Liver (tissue), 8 donors: ENCODE measurements at regions not wholly inside any gene's neighbourhood (a gene's known extent, or its start where the extent isn't known, plus 50 kb on each side); places are given as distances from the start of the nearest gene placed in this dataset.

Source experiments
- DNase-seq: peaks from one replicate; pipeline ENCODE4 v3.0.0-alpha.2; 2017; ENCODE audit warnings: low spot score
- H3K27ac ChIP-seq, 2 donors: one replicate each; pipeline ENCODE4 v1.7.0; 2013; ENCODE audit warnings: inconsistent platforms in 2 of 2, low read length in 2 of 2, control low read depth in 1 of 2, low read depth in 1 of 2, mild to moderate bottlenecking in 1 of 2
- H3K27me3 ChIP-seq, 4 donors: one replicate each; pipeline versions ENCODE4 v1.6.1 to v1.7.0; 2013; ENCODE audit warnings: low read length in 3 of 4, inconsistent platforms in 1 of 4, mild to moderate bottlenecking in 1 of 4, moderate library complexity in 1 of 4; ENCODE audit not compliant: control insufficient read depth in 4 of 4, insufficient read depth in 4 of 4
- H3K36me3 ChIP-seq, 4 donors: one replicate each; pipeline versions ENCODE4 v1.6.1 to v1.7.0; 2013; ENCODE audit warnings: low read length in 3 of 4, mild to moderate bottlenecking in 3 of 4, low read depth in 1 of 4, moderate library complexity in 1 of 4; ENCODE audit not compliant: control insufficient read depth in 4 of 4, insufficient read depth in 3 of 4
- H3K4me1 ChIP-seq, 4 donors: one replicate each; pipeline versions ENCODE4 v1.6.1 to v1.7.0; 2013; ENCODE audit warnings: low read length in 3 of 4, mild to moderate bottlenecking in 3 of 4, moderate library complexity in 1 of 4; ENCODE audit not compliant: control insufficient read depth in 4 of 4, insufficient read depth in 4 of 4
- H3K4me3 ChIP-seq, 3 donors: one replicate each; pipeline versions ENCODE4 v1.6.1 to v1.7.0; 2013; ENCODE audit warnings: low read length in 3 of 3, control low read depth in 1 of 3, low read depth in 1 of 3, mild to moderate bottlenecking in 1 of 3
- H3K9ac ChIP-seq, 2 donors: one replicate each; pipeline ENCODE4 v1.7.0; 2013; ENCODE audit warnings: low read length in 2 of 2, mild to moderate bottlenecking in 2 of 2, moderate library complexity in 2 of 2, control low read depth in 1 of 2, low read depth in 1 of 2
- H3K9me3 ChIP-seq, 4 donors: one replicate each; pipeline versions ENCODE4 v1.6.1 to v1.7.0; 2013; ENCODE audit warnings: low read length in 3 of 4; ENCODE audit not compliant: control insufficient read depth in 4 of 4
- ATF3 ChIP-seq: IDR thresholded peaks from 2 replicates; pipeline ENCODE4 v1.6.1; 2016; ENCODE audit warnings: antibody characterized with exemption
- CTCF ChIP-seq: fragments of 150-350 bp; IDR thresholded peaks from 2 replicates; pipeline ENCODE4 v1.5.1; 2017; ENCODE audit warnings: improper control_type of control experiment, low read depth, low read length; ENCODE audit not compliant: missing input control
- FOXA1 ChIP-seq: IDR thresholded peaks from 2 replicates; pipeline ENCODE4 v1.6.1; 2016; ENCODE audit warnings: antibody characterized with exemption
- FOXA2 ChIP-seq: IDR thresholded peaks from 2 replicates; pipeline ENCODE4 v1.6.1; 2016; ENCODE audit warnings: antibody characterized with exemption
- HNF4A ChIP-seq, 2 donors: conservative IDR thresholded peaks; 2 replicates each; pipeline ENCODE4 v1.6.1; 2016; ENCODE audit warnings: antibody characterized with exemption in 2 of 2, mild to moderate bottlenecking in 2 of 2
- HNF4G ChIP-seq: IDR thresholded peaks from 2 replicates; pipeline ENCODE4 v1.6.1; 2016; ENCODE audit warnings: antibody characterized with exemption
- JUND ChIP-seq, 2 donors: IDR thresholded peaks; 2 replicates each; pipeline ENCODE4 v1.6.1; 2016; ENCODE audit warnings: antibody characterized with exemption in 2 of 2
- MAX ChIP-seq: IDR thresholded peaks from 2 replicates; pipeline ENCODE4 v1.6.1; 2016; ENCODE audit warnings: antibody characterized with exemption
- NR2F2 ChIP-seq: IDR thresholded peaks from 2 replicates; pipeline ENCODE4 v1.6.1; 2016; ENCODE audit warnings: antibody characterized with exemption
- RAD21 ChIP-seq, 2 donors: IDR thresholded peaks; 2 replicates each; pipeline ENCODE4 v1.6.1; 2016; ENCODE audit warnings: antibody characterized with exemption in 2 of 2, mild to moderate bottlenecking in 2 of 2
- REST ChIP-seq: IDR thresholded peaks from 2 replicates; pipeline ENCODE4 v1.6.1; 2016; ENCODE audit warnings: antibody characterized with exemption, mild to moderate bottlenecking
- TAF1 ChIP-seq: conservative IDR thresholded peaks from 2 replicates; pipeline ENCODE4 v1.6.1; 2016; ENCODE audit warnings: antibody characterized with exemption, mild to moderate bottlenecking
- YY1 ChIP-seq: IDR thresholded peaks from 2 replicates; pipeline ENCODE4 v1.6.1; 2016; ENCODE audit warnings: antibody characterized with exemption, mild to moderate bottlenecking
- ZBTB33 ChIP-seq: IDR thresholded peaks from 2 replicates; pipeline ENCODE4 v1.6.1; 2016; ENCODE audit warnings: antibody characterized with exemption
- WGBS: extraction: QIAGEN DNeasy Blood & Tissue Kit; methylation state at CpG from one replicate; pipeline ENCODE4 v1.1.7; 2013; 5-methylcytosine and 5-hydroxymethylcytosine counted together
- donor health status: healthy.
- donor health status: healthy.
- donor health status: healthy.
- donor health status: healthy.
- donor health status: healthy.

GRCh38 chr1:221344693-221345092, 397.2 kb downstream of the DUSP10 start:
- H3K4me1 ChIP-seq = no peaks in the 10 kb centered on the region
- no peaks in the 10 kb centered on the region for H3K27me3 ChIP-seq
- DNase-seq = no peak
- H3K9ac ChIP-seq = no peak overlapping the region
- no peak for TF ChIP-seq YY1
- no peak for TF ChIP-seq HNF4G
- TF ChIP-seq HNF4A (conservative IDR thresholded peaks at IDR 0.05) = no peak
- no peak for TF ChIP-seq FOXA2
- no peak overlapping the region for H3K4me3 ChIP-seq
- no peak overlapping the region for H3K27ac ChIP-seq
- 78% methylated on average over 1 of the region's 1 CpG for WGBS
- H3K36me3 ChIP-seq = no peaks in the 10 kb centered on the region
- no peaks in the 10 kb centered on the region for H3K9me3 ChIP-seq

GRCh38 chr1:221347706-221348105, 394.2 kb downstream of the DUSP10 start:
- no peak overlapping the region for H3K9ac ChIP-seq
- no peaks in the 10 kb centered on the region for H3K36me3 ChIP-seq
- DNase-seq = no peak
- 46% methylated on average over 2 of the region's 2 CpGs for WGBS
- H3K27me3 ChIP-seq = no peaks in the 10 kb centered on the region
- TF ChIP-seq NR2F2 = no peak
- no peak for TF ChIP-seq ZBTB33
- TF ChIP-seq RAD21 (IDR thresholded peaks at IDR 0.05) = no peak
- no peak for TF ChIP-seq REST
- no peak for TF ChIP-seq TAF1
- TF ChIP-seq HNF4G = no peak
- TF ChIP-seq CTCF = no peak
- TF ChIP-seq FOXA1 = no peak
- no peak for TF ChIP-seq MAX
- no peak for TF ChIP-seq ATF3
- no peak for TF ChIP-seq JUND (IDR thresholded peaks at IDR 0.05)
- H3K4me1 ChIP-seq = no peaks in the 10 kb centered on the region
- no peaks in the 10 kb centered on the region for H3K9me3 ChIP-seq
- no peak overlapping the region for H3K4me3 ChIP-seq
- H3K27ac ChIP-seq = no peak overlapping the region
